IMR-90 (cell line): ENCODE measurements at regions not wholly inside any gene's neighbourhood (a gene's known extent, or its start where the extent isn't known, plus 50 kb on each side); places are given as distances from the start of the nearest gene placed in this dataset.
A peak's percentile ranks its signal among the peaks of the same experiment; 100 is the strongest.

Experiments used
- CEBPB ChIP-seq: IDR thresholded peaks from 2 replicates; pipeline ENCODE4 v1.6.1; 2012; ENCODE audit warnings: low read depth, low read length, improper control_type of control experiment
- CTCF ChIP-seq: conservative IDR thresholded peaks from 2 replicates; pipeline ENCODE4 v1.5.1; 2012; ENCODE audit warnings: mild to moderate bottlenecking, low read depth, low read length, improper control_type of control experiment
- ELK1 ChIP-seq: fragments of 150-350 bp; IDR thresholded peaks from 2 replicates; pipeline ENCODE4 v1.6.1; 2016; ENCODE audit warnings: low read depth, mild to moderate bottlenecking, low read length, moderate library complexity, borderline replicate concordance
- FOS ChIP-seq: fragments of 150-350 bp; IDR thresholded peaks from 2 replicates; pipeline ENCODE4 v1.6.1; 2016; ENCODE audit warnings: low read depth, low read length
- MAFK ChIP-seq: IDR thresholded peaks from 2 replicates; pipeline ENCODE4 v1.6.1; 2012; ENCODE audit warnings: low read depth, low read length, improper control_type of control experiment
- MXI1 ChIP-seq: IDR thresholded peaks from 2 replicates; pipeline ENCODE4 v1.6.1; 2012; ENCODE audit warnings: low read depth, mild to moderate bottlenecking, low read length, moderate library complexity, borderline replicate concordance
- POLR2A ChIP-seq: IDR thresholded peaks from 2 replicates; pipeline ENCODE4 v1.6.1; 2012; ENCODE audit warnings: mild to moderate bottlenecking, low read depth, low read length
- RAD21 ChIP-seq: IDR thresholded peaks from 2 replicates; pipeline ENCODE4 v1.6.1; 2012; ENCODE audit warnings: low read length, improper control_type of control experiment
- RFX5 ChIP-seq: IDR thresholded peaks from 2 replicates; pipeline ENCODE4 v1.8.0; 2012; ENCODE audit warnings: low read depth, mild to moderate bottlenecking, low read length, moderate library complexity
- SMC3 ChIP-seq: fragments of 150-350 bp; IDR thresholded peaks from 2 replicates; pipeline ENCODE4 v1.6.1; 2016; ENCODE audit warnings: low read depth, mild to moderate bottlenecking, antibody characterized with exemption, low read length, moderate library complexity

- TF ChIP-seq CTCF = no peak
- no peak for TF ChIP-seq ELK1
- no peak for TF ChIP-seq RAD21
- no peak for TF ChIP-seq POLR2A
- TF ChIP-seq MAFK = no peak
- no peak for TF ChIP-seq SMC3
- TF ChIP-seq FOS = no peak
- TF ChIP-seq MXI1 = no peak
- peak; percentile 56; the same call in 1 of the 2 replicates for TF ChIP-seq CEBPB
- no peak for TF ChIP-seq RFX5
Measured at GRCh38 chr9:78972303-78972999, 599.3 kb upstream of the TLE4 start.
